ENCODE measurements at regions not wholly inside any gene's neighbourhood (a gene's known extent, or its start where the extent isn't known, plus 50 kb on each side); places are given as distances from the start of the nearest gene placed in this dataset.

DNA sequence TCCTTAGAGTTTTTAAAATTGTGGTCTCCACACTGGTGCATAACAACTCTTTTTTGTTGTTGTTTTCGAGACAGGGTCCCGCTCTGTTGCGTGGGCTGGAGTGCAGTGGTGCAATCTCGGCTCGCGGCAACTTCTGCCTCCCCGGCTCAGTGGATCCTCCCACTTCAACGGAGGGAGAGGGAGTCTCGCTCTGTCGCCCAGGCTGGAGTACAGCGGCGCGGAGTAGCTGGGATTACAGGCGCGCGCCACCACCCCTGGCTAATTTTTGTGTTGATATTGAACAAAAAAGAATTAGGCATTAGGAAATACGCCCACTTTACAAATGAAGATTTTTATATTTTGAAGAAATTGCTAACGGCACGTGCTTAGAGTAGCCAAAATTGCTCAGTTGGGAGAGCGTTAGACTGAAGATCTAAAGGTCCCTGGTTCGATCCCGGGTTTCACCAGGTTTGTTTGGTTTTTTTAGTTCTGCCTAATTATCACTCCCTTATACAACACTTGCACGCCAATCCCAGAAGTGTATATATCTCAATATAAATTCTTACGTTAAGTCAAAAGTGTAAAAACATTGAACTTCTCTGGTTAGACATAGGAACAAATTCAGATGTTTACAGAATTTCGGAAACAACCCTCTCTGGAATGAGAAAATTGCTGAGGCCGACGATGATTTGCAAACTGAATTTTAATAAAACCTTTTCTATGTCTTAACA lies 159.6 kb downstream of the TRIM27 start:
- Histone ChIP-seq H4K20me1 (ENCODE audit: control insufficient read depth, insufficient read depth, low read length, poor library complexity, severe bottlenecking) (no peaks in the 10 kb centered on the region), H3K9ac (ENCODE audit: low read length) (no peak overlapping the region), H2AFZ (ENCODE audit: insufficient read depth, low read depth, low read length, poor library complexity, severe bottlenecking) (no peak overlapping the region), H3K79me2 (ENCODE audit: control insufficient read depth, insufficient read depth, low read length) (no peaks in the 10 kb centered on the region), H3K36me3 (replicated peaks in 1 of 2; ENCODE audit: control extremely low read depth in 1 of 2, control insufficient read depth in 1 of 2, extremely low read depth in 1 of 2, insufficient read depth in 2 of 2, low read length in 1 of 2) (no peaks in the 10 kb centered on the region), H3K27me3 (replicated peaks in 1 of 4; ENCODE audit: control extremely low read depth in 1 of 4, control insufficient read depth in 3 of 4, insufficient read depth in 4 of 4, low read length in 3 of 4) (peaks cover 0 to 53% (median 43%) of the 10 kb centered on the region in 4 experiments), H3K4me3 (ENCODE audit: control extremely low read depth in 1 of 5, extremely low read depth in 1 of 5, insufficient read depth in 1 of 5, low read depth in 2 of 5, low read length in 4 of 5) (no peak overlapping the region), H3K27ac (ENCODE audit: low read length in 2 of 2) (no peak overlapping the region), H3K4me1 (ENCODE audit: control insufficient read depth in 2 of 2, insufficient read depth in 2 of 2, low read length in 2 of 2) (no peaks in the 10 kb centered on the region), H3K9me3 (ENCODE audit: control extremely low read depth in 1 of 3, control insufficient read depth in 2 of 3, insufficient read depth in 1 of 3, low read length in 2 of 3) (peaks cover 2 to 25% (median 4%) of the 10 kb centered on the region in 3 donors), H3K4me2 (replicated peaks; ENCODE audit: low read depth, low read length, poor library complexity, severe bottlenecking) (no peak overlapping the region)
- 83% methylated on average over 8 of the region's 27 CpGs for WGBS (ENCODE audit: insufficient coverage)
- ChIA-PET POLR2A (no interaction called here), CTCF (no interaction called here)
- Mint-ChIP-seq H3K27ac (no peak overlapping the region), H3K27me3 (peaks cover 67% of the 10 kb centered on the region), H3K4me3 (no peak overlapping the region), H3K4me1 (no peaks in the 10 kb centered on the region), H3K9me3 (ENCODE audit: insufficient read depth) (no peaks in the 10 kb centered on the region)
- TF ChIP-seq, protein P1, sequence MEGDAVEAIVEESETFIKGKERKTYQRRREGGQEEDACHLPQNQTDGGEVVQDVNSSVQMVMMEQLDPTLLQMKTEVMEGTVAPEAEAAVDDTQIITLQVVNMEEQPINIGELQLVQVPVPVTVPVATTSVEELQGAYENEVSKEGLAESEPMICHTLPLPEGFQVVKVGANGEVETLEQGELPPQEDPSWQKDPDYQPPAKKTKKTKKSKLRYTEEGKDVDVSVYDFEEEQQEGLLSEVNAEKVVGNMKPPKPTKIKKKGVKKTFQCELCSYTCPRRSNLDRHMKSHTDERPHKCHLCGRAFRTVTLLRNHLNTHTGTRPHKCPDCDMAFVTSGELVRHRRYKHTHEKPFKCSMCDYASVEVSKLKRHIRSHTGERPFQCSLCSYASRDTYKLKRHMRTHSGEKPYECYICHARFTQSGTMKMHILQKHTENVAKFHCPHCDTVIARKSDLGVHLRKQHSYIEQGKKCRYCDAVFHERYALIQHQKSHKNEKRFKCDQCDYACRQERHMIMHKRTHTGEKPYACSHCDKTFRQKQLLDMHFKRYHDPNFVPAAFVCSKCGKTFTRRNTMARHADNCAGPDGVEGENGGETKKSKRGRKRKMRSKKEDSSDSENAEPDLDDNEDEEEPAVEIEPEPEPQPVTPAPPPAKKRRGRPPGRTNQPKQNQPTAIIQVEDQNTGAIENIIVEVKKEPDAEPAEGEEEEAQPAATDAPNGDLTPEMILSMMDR (IDR thresholded peaks at IDR 0.05): no peak
- no peak for TF ChIP-seq EZH2 (IDR thresholded peaks at IDR 0.05; ENCODE audit: borderline replicate concordance, insufficient read depth, low read depth, low read length, poor library complexity, severe bottlenecking)
- DNase-seq (no peak), ATAC-seq (ENCODE audit: low read depth) (no peak)
- intact Hi-C loops (cut with micrococcal nuclease): no loop called here

GRCh38 chr6:28764761-28765282 lies 159.0 kb downstream of the TRIM27 start:
- ATAC-seq (ENCODE audit: low read depth) (no peak), DNase-seq (no peak)
- no peak overlapping the region for H3K9ac ChIP-seq (ENCODE audit: low read length)
- Mint-ChIP-seq H3K4me3 (no peak overlapping the region), H3K9me3 (ENCODE audit: insufficient read depth) (no peaks in the 10 kb centered on the region), H3K27me3 (peaks cover 70% of the 10 kb centered on the region), H3K27ac (no peak overlapping the region), H3K4me1 (no peaks in the 10 kb centered on the region)
- H3K9me3 ChIP-seq (ENCODE audit: control extremely low read depth in 1 of 3, control insufficient read depth in 2 of 3, insufficient read depth in 1 of 3, low read length in 2 of 3): peaks cover 2 to 25% (median 4%) of the 10 kb centered on the region in 3 donors
- H3K4me2 ChIP-seq (replicated peaks; ENCODE audit: low read depth, low read length, poor library complexity, severe bottlenecking): no peak overlapping the region
- no peaks in the 10 kb centered on the region for H3K4me1 ChIP-seq (ENCODE audit: control insufficient read depth in 2 of 2, insufficient read depth in 2 of 2, low read length in 2 of 2)
- ChIA-PET POLR2A (no interaction called here), CTCF (no interaction called here)
- intact Hi-C loops (cut with micrococcal nuclease): no loop called here
- H3K79me2 ChIP-seq (ENCODE audit: control insufficient read depth, insufficient read depth, low read length): no peaks in the 10 kb centered on the region
- H4K20me1 ChIP-seq (ENCODE audit: control insufficient read depth, insufficient read depth, low read length, poor library complexity, severe bottlenecking): no peaks in the 10 kb centered on the region
- TF ChIP-seq EZH2 (IDR thresholded peaks at IDR 0.05; ENCODE audit: borderline replicate concordance, insufficient read depth, low read depth, low read length, poor library complexity, severe bottlenecking): no peak
- TF ChIP-seq, protein P1 (IDR thresholded peaks at IDR 0.05): no peak
- WGBS (ENCODE audit: insufficient coverage): 70% methylated on average over 7 of the region's 15 CpGs
- H3K27me3 ChIP-seq (replicated peaks in 1 of 4; ENCODE audit: control extremely low read depth in 1 of 4, control insufficient read depth in 3 of 4, insufficient read depth in 4 of 4, low read length in 3 of 4): peaks cover 0 to 56% (median 50%) of the 10 kb centered on the region in 4 experiments
- H2AFZ ChIP-seq (ENCODE audit: insufficient read depth, low read depth, low read length, poor library complexity, severe bottlenecking): no peak overlapping the region
- H3K36me3 ChIP-seq (replicated peaks in 1 of 2; ENCODE audit: control extremely low read depth in 1 of 2, control insufficient read depth in 1 of 2, extremely low read depth in 1 of 2, insufficient read depth in 2 of 2, low read length in 1 of 2): no peaks in the 10 kb centered on the region
- H3K27ac ChIP-seq (ENCODE audit: low read length in 2 of 2): no peak overlapping the region
- H3K4me3 ChIP-seq (ENCODE audit: control extremely low read depth in 1 of 5, extremely low read depth in 1 of 5, insufficient read depth in 1 of 5, low read depth in 2 of 5, low read length in 4 of 5): no peak overlapping the region

Data from B cell (primary cell).